Activated CD4-positive, alpha-beta T cell treated with anti-CD3 and anti-CD28 coated beads, Interleukin-2, amount 50 U/mL, for 16 hours (primary cell): ENCODE measurements at regions not wholly inside any gene's neighbourhood (a gene's known extent, or its start where the extent isn't known, plus 50 kb on each side); places are given as distances from the start of the nearest gene placed in this dataset.
"Not testable (repeated sequence)": the region's sequence is repeated elsewhere in the genome, so short reads cannot be mapped to it uniquely, and the experiment has no call there.

Source experiments
- DNase-seq: peaks from one replicate; pipeline ENCODE4 v3.0.0-alpha.2; 2020

- no peak for DNase-seq
Observed at GRCh38 chr10:22875581-22875980, 52.3 kb upstream of the ARMC3 start.

GRCh38 chr10:22874189-22874854, 53.5 kb upstream of the ARMC3 start:
- DNase-seq: no peak

GRCh38 chr10:22856444-22857074, 71.3 kb upstream of the ARMC3 start:
- no peak for DNase-seq

- no peak for DNase-seq
Observed at GRCh38 chr10:22854935-22855421, 72.9 kb upstream of the ARMC3 start.

GRCh38 chr10:22853906-22854447, 73.9 kb upstream of the ARMC3 start:
- no peak for DNase-seq

GRCh38 chr10:22852712-22853353, 75.0 kb upstream of the ARMC3 start:
- no peak for DNase-seq

- no peak for DNase-seq
Observed at GRCh38 chr10:22851865-22852239, 76.0 kb upstream of the ARMC3 start.

- no peak for DNase-seq
Observed at GRCh38 chr10:22850541-22850940, 77.3 kb upstream of the ARMC3 start.

GRCh38 chr10:22849077-22849805, 78.6 kb upstream of the ARMC3 start:
- DNase-seq: no peak

- DNase-seq: no peak
Observed at GRCh38 chr10:22848509-22848908, 79.3 kb upstream of the ARMC3 start.

- DNase-seq: no peak
Observed at GRCh38 chr10:22846294-22846693, 81.6 kb upstream of the ARMC3 start.

GRCh38 chr10:22839639-22840038, 88.2 kb upstream of the ARMC3 start:
- no peak for DNase-seq

GRCh38 chr10:22837771-22838170, 90.1 kb upstream of the ARMC3 start:
- no peak for DNase-seq

GRCh38 chr10:22837351-22837750, 90.5 kb upstream of the ARMC3 start:
- no peak for DNase-seq

- no peak for DNase-seq
Observed at GRCh38 chr10:22834471-22834870, 93.4 kb upstream of the ARMC3 start.

GRCh38 chr10:22833781-22834180, 94.1 kb upstream of the ARMC3 start:
- DNase-seq: no peak

GRCh38 chr10:22833353-22833752, 94.5 kb upstream of the ARMC3 start:
- DNase-seq: no peak

GRCh38 chr10:22832851-22833250, 95.0 kb upstream of the ARMC3 start:
- DNase-seq: no peak

- DNase-seq: no peak
Observed at GRCh38 chr10:22832066-22832602, 95.7 kb upstream of the ARMC3 start.

- DNase-seq: no peak
Observed at GRCh38 chr10:22831586-22831985, 96.3 kb upstream of the ARMC3 start.

GRCh38 chr10:22828712-22829111, 99.1 kb upstream of the ARMC3 start:
- DNase-seq: not testable (repeated sequence)

- DNase-seq: no peak
Observed at GRCh38 chr10:22825841-22826240, 102.0 kb upstream of the ARMC3 start.

- no peak for DNase-seq
Observed at GRCh38 chr10:22824984-22825383, 102.9 kb upstream of the ARMC3 start.
